ENCODE measurements at regions not wholly inside any gene's neighbourhood (a gene's known extent, or its start where the extent isn't known, plus 50 kb on each side); places are given as distances from the start of the nearest gene placed in this dataset.

- H3K4me3 ChIP-seq (replicated peaks; ENCODE audit: insufficient read depth, low read length): no peak overlapping the region
- TF ChIP-seq SPI1 (IDR thresholded peaks at IDR 0.05; ENCODE audit: borderline replicate concordance, low read depth) (peak; percentile 51; the same call in 1 of the 2 replicates), POLR2AphosphoS5 (IDR thresholded peaks at IDR 0.05; ENCODE audit: low read depth) (peak; percentile 89), GABPA (IDR thresholded peaks at IDR 0.05; ENCODE audit: low read depth) (no peak; the same call in 1 of the 2 replicates), CTCF (IDR thresholded peaks at IDR 0.05; ENCODE audit: insufficient read depth, low read length) (no peak)
- TF ChIP-seq, protein P1, sequence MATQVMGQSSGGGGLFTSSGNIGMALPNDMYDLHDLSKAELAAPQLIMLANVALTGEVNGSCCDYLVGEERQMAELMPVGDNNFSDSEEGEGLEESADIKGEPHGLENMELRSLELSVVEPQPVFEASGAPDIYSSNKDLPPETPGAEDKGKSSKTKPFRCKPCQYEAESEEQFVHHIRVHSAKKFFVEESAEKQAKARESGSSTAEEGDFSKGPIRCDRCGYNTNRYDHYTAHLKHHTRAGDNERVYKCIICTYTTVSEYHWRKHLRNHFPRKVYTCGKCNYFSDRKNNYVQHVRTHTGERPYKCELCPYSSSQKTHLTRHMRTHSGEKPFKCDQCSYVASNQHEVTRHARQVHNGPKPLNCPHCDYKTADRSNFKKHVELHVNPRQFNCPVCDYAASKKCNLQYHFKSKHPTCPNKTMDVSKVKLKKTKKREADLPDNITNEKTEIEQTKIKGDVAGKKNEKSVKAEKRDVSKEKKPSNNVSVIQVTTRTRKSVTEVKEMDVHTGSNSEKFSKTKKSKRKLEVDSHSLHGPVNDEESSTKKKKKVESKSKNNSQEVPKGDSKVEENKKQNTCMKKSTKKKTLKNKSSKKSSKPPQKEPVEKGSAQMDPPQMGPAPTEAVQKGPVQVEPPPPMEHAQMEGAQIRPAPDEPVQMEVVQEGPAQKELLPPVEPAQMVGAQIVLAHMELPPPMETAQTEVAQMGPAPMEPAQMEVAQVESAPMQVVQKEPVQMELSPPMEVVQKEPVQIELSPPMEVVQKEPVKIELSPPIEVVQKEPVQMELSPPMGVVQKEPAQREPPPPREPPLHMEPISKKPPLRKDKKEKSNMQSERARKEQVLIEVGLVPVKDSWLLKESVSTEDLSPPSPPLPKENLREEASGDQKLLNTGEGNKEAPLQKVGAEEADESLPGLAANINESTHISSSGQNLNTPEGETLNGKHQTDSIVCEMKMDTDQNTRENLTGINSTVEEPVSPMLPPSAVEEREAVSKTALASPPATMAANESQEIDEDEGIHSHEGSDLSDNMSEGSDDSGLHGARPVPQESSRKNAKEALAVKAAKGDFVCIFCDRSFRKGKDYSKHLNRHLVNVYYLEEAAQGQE (IDR thresholded peaks at IDR 0.05; ENCODE audit: insufficient replicate concordance, low read depth): no peak
- no peaks in the 10 kb centered on the region for H3K27me3 ChIP-seq (ENCODE audit: insufficient read depth, poor library complexity, severe bottlenecking)
- H3K27ac ChIP-seq (replicated peaks): peak overlapping the region; percentile 99
- peak; percentile 95 to 97 for DNase-seq (ENCODE audit: low read depth in 1 of 2, low spot score in 1 of 2)
Observed at GRCh38 chr1:234772345-234773147, 162.6 kb upstream of the IRF2BP2 start.

GRCh38 chr1:234771642-234772344 lies 161.8 kb upstream of the IRF2BP2 start:
- peak overlapping the region; percentile 99 for H3K27ac ChIP-seq (replicated peaks)
- DNase-seq (ENCODE audit: low read depth in 1 of 2, low spot score in 1 of 2): peak; percentile 42 to 49
- H3K4me3 ChIP-seq (replicated peaks; ENCODE audit: insufficient read depth, low read length): no peak overlapping the region
- TF ChIP-seq POLR2AphosphoS5 (IDR thresholded peaks at IDR 0.05; ENCODE audit: low read depth): no peak; the same call in 1 of the 2 replicates
- peak; percentile 83 for TF ChIP-seq SPI1 (IDR thresholded peaks at IDR 0.05; ENCODE audit: borderline replicate concordance, low read depth)
- H3K27me3 ChIP-seq (ENCODE audit: insufficient read depth, poor library complexity, severe bottlenecking): no peaks in the 10 kb centered on the region

- Histone ChIP-seq H3K27me3 (ENCODE audit: insufficient read depth, poor library complexity, severe bottlenecking) (no peaks in the 10 kb centered on the region), H3K27ac (replicated peaks) (peak overlapping the region; percentile 99), H3K4me3 (replicated peaks; ENCODE audit: insufficient read depth, low read length) (no peak overlapping the region)
- TF ChIP-seq, protein P1 (IDR thresholded peaks at IDR 0.05; ENCODE audit: insufficient replicate concordance, low read depth): no peak
- no peak for TF ChIP-seq CTCF (IDR thresholded peaks at IDR 0.05; ENCODE audit: insufficient read depth, low read length)
- no peak for TF ChIP-seq SPI1 (IDR thresholded peaks at IDR 0.05; ENCODE audit: borderline replicate concordance, low read depth)
- TF ChIP-seq GABPA (IDR thresholded peaks at IDR 0.05; ENCODE audit: low read depth): no peak
- no peak for TF ChIP-seq POLR2AphosphoS5 (IDR thresholded peaks at IDR 0.05; ENCODE audit: low read depth)
- DNase-seq (ENCODE audit: low read depth in 1 of 2, low spot score in 1 of 2): no peak
Observed at GRCh38 chr1:234770924-234771540, 161.1 kb upstream of the IRF2BP2 start.

Data from HL-60 (cell line).